G401 (cell line): ENCODE measurements at regions not wholly inside any gene's neighbourhood (a gene's known extent, or its start where the extent isn't known, plus 50 kb on each side); places are given as distances from the start of the nearest gene placed in this dataset.

Source experiments
- DNase-seq: peaks from one replicate; pipeline ENCODE4 v3.0.0-alpha.2; 2015; ENCODE audit warnings: low spot score
- in situ Hi-C: cut with HindIII; loops from 2 replicates; pipeline ENCODE4 v1.10.0; 2016; ENCODE audit warnings: low sequenced_read_pairs, mixed read lengths

DNA sequence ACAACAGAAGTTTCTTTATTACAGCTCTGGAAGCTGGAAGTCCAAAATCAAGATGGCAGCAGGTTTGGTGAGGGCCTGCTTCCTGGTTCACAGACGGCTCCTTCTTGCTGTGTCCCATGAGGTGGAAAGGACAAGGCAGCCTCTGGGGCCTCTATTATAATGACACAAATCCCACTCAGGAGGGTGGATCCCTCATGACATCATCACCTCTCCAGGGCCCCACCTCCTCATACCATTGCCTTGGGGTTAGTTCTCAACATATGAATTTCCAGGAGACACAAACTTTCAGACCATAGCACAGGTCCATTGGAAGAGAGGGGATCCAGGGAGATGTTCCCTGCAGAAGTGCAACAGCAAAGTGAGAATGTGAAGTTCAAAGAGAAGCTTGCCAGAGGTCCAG, 202.8 kb downstream of the TFCP2L1 start:
- in situ Hi-C loops = no loop called here
- no peak for DNase-seq

DNA sequence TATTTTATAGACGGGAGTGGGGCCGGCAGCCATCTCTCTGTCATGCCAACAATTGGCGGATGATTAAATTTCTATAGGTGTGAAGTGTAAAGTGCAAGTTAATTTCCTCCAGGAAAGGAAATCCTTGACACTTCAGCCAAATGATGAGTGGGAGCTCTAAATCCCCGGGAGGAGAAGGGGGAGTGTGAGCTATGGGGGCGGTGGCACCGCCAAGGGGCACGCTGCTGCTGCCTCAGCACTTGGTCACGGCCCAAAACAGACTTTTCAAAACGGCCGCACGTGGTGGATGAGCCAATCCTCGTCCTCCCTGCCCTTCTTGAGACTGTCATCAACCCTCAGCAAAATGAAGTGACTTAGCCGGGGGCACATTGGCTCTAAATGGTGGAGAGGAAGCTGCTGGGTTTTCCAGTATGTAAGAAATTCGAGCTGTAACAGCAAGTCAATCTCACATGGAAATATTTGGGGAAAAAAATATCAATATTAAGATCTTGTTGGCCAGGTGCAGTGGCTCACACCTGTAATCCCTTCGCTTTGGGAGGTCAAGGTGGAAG, 200.8 kb downstream of the TFCP2L1 start:
- in situ Hi-C loops = no loop called here
- DNase-seq = no peak

DNA sequence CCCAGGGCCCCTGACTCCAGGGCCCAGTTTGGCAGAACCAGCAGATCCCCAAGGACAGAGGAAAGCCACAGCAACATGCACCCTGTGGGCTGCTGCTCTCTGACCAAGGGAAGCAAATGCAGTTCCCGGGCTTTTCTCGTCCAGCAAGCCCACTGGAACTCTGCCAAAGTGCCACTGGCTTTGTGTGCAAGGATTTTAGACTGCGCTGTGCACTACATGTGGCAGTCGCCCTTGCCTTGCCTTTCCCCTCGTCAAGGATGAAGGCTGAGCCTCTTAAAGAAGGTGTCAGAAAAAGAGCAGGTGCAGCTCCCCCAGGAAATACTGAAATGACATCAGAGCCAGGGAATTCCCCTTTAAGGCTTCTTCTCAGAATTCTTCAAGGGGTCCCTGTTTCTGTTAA, 199.2 kb downstream of the TFCP2L1 start:
- DNase-seq = no peak
- in situ Hi-C loops = no loop called here

DNA sequence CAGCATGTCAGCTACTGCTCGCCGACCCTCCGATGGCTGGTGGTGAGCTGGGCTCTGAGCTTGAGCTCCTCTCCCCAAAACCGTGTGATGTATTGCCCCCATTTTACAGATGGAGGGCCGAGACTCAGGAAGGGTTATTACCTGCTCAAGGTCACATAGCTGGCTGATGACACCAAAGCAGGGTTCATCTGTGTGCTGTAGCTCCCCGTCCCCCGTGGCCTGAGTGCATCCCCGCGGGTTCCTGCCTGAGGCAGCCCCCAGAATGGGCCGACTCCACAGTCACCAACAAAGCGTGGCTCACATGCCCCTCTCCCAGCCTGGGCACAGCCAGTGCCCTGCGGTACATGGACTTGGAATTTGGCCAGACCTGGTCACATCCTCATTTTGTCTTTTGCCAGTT, 198.6 kb downstream of the TFCP2L1 start:
- DNase-seq = no peak

DNA sequence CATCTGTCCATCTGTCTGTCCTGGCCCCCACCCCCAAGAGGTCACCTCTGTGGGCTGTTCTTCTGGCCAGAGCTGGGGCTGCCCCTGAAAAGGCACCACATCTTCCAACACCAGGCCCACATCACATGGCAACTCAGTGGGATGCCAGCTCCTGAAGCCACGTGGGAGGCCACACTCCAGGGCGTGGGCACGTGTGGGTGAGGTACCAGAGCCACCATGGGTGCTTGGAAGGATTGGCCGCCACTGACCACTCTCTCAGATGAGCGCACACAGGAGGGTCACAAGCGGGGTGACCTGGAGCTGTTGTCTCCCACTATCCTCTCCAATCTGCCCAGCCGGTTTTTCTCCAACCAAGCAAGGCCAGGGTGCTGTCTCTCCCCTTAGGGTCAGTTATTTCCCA, 197.9 kb downstream of the TFCP2L1 start:
- DNase-seq = no peak
- in situ Hi-C loops = no loop called here

More for the DNA sequence above, 198.6 kb downstream of the TFCP2L1 start:
- in situ Hi-C loops = no loop called here

DNA sequence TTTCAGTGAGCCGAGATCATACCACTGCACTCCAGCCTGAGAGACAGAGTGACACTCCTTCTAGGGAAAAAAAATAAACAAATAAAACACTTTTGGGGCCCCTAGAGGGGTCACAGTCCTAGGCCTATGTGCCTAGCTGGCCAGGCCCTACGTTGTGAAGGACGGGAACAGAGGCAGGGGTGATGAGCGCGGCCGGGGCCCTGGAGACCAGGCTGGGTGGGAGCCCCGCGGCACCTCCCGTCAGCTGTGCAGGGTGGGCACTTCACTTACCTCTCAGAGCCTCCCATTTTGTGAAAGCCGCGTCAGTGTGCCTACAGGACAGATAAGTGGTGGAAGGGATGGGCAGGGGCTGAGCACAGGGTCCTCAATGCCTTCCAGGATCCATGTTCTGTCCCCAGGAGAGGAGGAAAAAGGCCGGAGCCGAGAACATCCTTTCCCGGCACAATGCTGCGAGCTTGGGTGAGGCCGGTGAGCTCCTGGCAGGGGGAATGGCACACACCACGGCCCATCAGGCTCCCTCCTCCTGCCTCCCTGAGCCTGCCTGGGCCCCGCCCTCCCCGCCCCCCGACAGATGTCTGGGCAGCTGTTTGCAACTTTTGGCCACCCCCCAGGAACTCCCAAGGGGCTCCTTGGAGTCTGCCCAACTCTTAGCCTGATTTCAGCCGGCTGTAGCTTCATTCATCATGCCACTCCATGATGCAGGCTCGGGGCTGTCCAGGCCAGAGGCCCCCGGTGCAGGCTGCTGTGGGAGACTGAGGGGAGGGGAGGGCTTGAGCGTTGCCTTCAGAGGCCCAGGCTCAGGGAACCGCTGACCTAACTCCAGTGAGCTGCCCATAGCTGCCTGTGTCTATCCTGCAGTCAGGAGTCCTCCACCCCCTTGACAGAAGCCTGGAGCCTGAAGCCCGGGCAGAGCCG, 196.5 kb downstream of the TFCP2L1 start:
- DNase-seq = no peak
- in situ Hi-C loops = no loop called here

DNA sequence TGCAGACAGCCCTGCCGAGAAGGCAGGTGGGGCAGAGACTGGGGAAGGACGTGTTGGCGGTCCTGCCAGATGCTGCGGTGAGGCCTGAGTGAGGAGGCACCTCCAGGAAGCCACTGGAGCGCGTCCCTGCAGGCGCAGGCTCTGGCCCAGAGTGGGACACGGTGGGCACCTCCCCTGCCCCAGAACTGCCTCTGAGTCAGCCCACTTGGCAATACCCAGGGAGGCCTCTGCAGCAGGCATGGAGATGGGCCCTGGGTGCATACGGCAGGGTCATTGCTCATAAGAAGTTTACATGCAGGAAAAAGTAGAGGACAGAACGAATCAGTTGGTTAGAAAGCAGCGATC, 195.9 kb downstream of the TFCP2L1 start:
- in situ Hi-C loops = no loop called here
- no peak for DNase-seq

DNA sequence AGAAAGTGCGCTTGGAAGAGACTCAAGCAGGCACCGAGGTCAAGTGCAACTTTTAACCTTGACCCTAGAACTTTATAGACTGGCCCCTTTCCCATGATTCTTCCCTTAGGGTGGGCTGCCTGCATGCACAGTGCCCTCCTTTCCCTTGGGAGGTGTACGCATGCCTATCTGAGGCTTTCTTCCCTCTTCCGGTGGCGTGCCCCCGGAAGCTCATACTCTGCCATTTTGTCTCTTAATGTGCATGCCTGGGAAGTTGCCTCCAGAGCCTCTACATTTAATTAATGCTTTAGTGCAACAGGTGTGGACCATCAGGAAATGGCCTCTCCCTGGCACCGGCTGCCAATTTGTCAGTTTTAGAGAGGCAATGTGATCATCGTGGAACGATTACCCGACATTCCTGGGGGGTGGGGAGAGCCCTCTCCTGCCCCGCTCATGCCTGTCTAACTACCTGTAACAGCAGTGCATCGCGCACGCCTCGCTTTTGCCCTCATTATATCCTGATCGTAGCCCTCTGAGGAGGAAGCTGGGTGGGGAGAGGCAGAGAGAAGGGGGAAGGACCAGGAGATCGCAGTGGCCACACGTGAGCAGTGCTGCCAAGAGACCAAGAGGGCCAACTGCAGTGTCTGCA, 194.8 kb downstream of the TFCP2L1 start:
- no peak for DNase-seq
- in situ Hi-C loops = no loop called here

DNA sequence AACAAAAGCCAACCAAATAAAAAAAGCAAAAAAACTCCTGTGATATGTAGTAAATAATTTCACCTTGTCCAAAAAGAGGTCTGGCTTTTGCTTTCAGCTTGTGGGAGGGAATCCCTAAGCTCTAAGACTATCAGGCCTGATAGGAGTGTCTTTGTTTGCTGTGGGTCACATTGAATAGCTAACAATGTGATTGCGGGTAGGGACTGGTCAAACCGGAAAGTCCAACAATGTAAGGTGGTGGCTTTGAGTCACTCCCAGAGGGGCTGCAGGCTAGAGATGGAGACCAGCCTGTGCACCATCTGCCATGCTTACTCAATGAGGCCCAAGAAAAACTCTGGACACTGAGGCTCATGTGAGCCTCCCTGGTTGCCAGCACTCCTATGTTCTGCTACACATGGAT, 192.9 kb downstream of the TFCP2L1 start:
- no peak for DNase-seq
- in situ Hi-C loops = no loop called here

DNA sequence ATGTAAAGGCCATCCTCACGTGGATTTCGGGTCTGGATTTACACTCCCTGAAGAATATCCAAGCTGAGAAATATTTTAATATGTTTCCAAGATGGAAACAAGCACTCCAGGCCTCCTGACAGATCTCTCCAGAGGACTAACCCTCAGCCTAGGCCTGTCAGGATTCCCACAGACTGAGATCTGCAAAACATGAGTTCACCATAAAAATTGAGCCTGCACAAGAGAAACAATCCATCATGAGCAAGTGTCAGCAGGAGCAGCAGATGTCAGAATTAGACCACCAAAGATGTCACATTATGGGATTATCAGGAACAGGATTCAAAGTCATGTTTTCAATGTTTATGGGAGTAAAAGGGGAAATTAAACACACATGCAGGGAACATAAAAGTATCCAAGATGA, 191.3 kb downstream of the TFCP2L1 start:
- in situ Hi-C loops = no loop called here

DNA sequence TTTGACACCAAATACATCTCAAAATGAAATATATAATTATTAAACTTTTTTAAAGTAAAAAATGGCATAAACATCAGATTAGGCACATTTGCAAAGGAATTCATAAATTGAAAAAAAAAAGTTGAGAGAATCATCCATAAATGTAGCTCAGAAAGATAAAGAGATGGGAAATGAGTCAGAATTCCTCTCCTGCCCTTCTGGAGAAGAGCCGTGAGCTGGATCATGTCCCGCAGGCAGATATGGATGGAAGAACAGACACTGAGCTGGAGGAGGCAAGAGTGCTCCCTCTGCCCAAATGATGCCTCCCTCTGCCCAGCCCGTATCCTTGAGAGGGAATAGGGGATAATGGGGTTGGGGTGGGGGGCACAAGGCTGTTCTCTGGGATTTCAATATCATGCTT, 190.9 kb downstream of the TFCP2L1 start:
- DNase-seq = no peak
- in situ Hi-C loops = no loop called here

More for the DNA sequence above, 191.3 kb downstream of the TFCP2L1 start:
- DNase-seq = no peak

DNA sequence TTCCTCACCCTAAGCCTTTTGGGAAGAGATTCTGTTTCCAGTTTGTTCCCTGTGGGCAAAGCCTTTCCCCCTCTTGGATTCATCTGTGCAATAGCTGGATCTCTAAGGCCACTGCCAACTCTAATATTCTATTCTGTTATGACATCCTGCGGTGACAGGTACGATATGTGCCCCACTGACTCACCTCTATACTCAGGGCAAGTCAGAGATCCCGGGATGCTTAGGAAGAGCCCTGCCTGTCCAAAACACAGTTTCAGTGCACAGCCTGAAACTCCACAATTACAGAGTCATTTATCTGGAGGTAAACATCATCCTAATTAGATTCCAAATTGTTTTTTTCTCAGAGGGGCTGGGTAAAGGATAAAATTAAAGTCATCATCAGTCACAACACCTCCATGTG, 190.2 kb downstream of the TFCP2L1 start:
- in situ Hi-C loops = no loop called here
- no peak for DNase-seq

DNA sequence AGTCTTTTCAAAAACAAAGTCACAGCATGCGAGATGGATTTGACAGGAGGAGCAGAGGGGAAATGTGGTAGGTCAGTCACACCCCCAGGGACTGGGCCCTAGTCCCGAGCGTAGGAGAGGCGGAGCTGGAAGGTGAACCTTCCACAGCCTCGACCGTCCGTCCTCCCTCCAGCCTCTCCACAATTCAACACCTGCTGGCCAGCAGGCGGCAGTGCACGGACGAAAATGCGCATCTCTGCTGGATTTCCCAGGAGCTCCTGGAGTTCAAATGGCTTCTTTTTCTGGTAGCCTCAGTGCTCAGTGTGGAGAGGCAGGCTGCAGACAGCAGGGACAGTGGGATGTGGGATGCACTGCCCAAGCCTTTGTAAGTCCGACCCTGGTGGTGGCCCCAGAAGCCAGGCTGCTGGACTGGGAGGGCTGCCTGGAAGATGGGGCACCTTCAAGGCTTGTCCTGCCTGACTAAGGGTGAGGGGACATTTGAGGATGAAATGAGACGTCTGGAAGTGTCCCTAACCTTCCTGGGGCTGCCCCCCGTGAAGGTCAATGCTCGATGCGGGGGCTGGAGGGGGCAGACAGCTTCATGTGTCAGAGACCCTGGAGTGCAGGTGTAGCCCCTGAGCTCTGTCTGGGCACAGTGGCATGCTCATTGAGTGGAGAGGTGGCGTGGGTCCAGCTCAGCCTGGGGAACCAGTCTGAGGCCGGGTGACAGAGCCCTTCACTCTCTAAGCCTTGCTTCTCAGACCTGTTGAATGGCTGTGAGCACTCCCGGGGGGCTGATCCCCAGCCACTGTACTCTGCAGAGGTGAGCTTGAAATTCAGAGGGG, 189.5 kb downstream of the TFCP2L1 start:
- in situ Hi-C loops = no loop called here
- peak; percentile 71 for DNase-seq

DNA sequence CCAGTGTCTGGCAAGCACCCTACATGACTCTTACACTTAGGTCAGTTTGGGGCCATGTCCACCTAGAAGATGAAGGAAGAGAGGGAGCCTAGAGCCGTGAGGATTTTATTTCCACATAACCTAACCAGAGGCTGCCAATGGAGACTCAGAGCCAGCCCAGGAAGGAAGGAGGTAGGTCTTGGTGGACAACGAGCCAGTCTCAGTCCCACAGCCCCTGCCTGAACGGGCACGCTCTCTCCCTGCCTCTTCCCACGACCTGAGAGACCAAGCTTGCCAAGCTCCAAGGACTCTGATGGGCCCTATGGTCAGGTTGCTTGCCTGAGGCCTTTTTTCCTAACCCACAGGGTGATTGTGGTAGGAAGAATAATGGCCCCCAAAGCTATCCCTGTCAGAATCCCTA, 188.4 kb downstream of the TFCP2L1 start:
- in situ Hi-C loops = no loop called here
- DNase-seq = no peak

DNA sequence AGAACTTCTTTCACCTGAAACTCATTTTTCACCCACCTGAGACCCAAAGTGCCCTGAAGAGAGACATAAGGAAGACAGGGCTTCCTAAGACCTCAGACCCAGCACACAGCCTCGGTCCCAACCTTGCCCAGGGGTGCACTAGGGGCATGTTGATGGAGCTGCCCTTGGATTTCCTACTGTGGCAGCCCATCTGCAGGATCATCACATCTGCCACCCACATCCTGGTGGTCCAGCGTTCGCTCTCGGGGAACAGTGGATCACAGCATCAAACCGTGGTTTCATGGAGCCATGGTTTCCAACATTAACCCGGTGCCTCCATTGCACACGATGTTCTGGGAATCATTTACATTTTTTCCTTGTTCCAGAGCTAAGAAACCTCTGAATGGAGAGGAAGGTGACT, 186.4 kb downstream of the TFCP2L1 start:
- in situ Hi-C loops = no loop called here
- DNase-seq = no peak

DNA sequence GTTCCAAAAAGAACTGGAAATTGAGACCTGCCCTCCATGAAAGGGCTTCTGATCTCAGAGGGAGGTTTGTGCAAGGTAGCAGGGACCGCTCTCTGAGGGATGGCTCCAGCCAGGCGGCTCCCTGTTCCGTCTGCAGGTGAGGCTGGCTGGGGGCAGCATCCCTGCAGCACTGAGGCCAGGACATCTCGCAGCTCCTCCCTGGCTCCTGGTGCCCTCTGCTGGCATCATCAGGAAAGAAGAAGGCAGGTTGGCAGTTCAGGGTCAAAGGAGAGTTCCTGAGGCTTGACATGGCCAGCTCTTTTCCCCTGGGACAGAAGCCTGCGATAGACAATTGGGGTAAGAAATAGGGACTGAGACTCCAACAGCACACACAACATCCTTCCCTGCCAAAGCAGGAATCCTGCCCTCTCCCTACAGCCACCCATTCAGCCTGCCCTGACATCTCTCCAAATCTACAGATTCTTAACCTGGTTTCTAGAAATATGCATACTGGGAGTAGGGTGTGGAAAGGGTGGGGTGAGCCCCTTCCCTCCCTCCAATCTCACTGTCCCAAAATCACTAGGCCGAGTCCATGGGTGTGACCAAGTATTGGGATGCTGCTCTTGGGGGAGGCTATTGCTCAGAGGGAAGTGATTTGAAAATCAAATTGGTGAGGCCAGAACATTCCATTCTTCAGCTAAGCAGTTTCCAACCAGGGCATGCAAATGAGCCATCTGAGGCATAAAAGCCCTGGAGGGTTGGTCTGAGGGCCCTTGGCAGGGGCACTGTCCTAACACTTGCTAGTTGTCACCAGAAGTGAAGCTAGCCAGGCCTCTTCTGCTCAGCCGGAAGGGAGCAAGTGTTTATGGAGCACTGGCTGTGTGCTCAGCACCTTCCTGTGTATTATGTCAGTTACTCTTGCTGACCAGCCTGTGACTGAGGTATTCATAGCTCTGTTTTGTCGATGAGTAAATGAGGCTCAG, 185.4 kb downstream of the TFCP2L1 start:
- in situ Hi-C loops = no loop called here
- peak; percentile 38 for DNase-seq

DNA sequence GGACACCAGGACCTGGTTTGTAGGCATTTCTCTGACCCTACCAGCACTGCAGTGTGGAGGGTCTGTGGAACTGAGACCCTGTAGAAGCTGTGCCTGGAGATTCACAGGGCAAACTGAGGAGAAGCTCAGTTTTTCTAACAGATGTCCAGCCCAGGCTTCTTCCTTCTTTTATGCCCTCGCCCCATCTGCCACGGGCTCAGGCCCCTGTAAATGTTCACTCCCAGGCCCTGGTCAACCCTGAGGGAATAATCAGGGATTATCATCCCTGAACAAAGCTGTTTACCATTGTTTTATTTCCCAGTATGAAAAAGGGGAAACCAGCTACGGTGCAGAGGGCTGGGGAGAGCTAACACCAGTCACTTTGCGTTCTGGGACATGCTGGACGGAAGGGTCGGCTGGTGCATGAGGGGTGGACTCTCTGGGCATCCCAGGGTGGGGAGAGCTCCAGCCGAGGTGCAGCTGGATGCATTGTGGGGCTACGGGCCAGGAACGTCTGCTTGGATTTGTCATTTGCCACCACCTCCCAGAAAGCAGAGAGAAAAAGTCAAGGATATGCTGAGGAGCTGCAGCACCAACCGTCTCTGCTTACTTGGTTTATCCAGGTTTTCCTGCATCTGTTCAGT, 183.8 kb downstream of the TFCP2L1 start:
- no peak for DNase-seq
- in situ Hi-C loops = no loop called here

DNA sequence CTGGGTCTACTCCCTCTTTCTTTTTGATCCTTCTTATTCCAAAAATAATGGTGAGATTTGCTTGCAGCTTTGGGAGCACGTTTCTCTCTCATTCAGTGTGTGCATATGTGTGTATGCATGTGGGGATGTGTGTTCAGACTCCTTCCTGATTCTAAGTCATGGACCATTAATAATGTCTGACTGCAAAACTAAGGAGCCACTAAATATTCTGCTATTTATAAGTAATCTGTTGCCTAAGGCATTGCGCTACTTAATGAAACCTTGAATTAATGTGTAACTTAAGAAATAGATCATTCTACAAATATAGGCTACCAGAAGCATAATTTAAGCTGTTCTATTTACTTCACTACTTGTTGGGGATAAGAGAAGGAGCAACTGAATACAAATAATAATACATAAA, 182.1 kb downstream of the TFCP2L1 start:
- DNase-seq = no peak
- in situ Hi-C loops = no loop called here
